Activated CD8-positive, alpha-beta T cell treated with anti-CD3 and anti-CD28 coated beads, Interleukin-2, amount 10 ng/mL, durations not matched to agents 7 days and 5 days (primary cell): ENCODE measurements at regions not wholly inside any gene's neighbourhood (a gene's known extent, or its start where the extent isn't known, plus 50 kb on each side); places are given as distances from the start of the nearest gene placed in this dataset.

Source experiments
- ATAC-seq: fragments of 150-1000 bp; cut with Tn5 transposase; one replicate; pipeline ENCODE4 v1.10.0; 2021; ENCODE audit warnings: moderate library complexity
- CTCF ChIA-PET: fragments of 350-600 bp; sonication (Branson Sonifier 250); formaldehyde crosslinking; loops from one replicate; lab custom pipeline; 2021; ENCODE audit warnings: antibody characterized with exemption; lab: Charles Lee
- POLR2A ChIA-PET: fragments of 350-600 bp; sonication (Branson Sonifier 250); formaldehyde crosslinking; loops from one replicate; lab custom pipeline; 2021; ENCODE audit warnings: antibody characterized with exemption; lab: Charles Lee
- DNase-seq: peaks from one replicate; pipeline ENCODE4 v3.0.0-alpha.2; 2020
- H3K27ac Mint-ChIP-seq: one replicate; pipeline ENCODE4 v1.8.0; 2021; ENCODE audit warnings: mild to moderate bottlenecking, mixed read lengths
- H3K27me3 Mint-ChIP-seq: one replicate; pipeline ENCODE4 v1.8.0; 2021; ENCODE audit warnings: low read depth, mixed read lengths
- H3K36me3 Mint-ChIP-seq: one replicate; pipeline ENCODE4 v1.8.0; 2021; ENCODE audit warnings: low read depth, mixed read lengths
- H3K4me1 Mint-ChIP-seq: one replicate; pipeline ENCODE4 v1.8.0; 2021; ENCODE audit warnings: low read depth, mixed read lengths
- H3K4me3 Mint-ChIP-seq: one replicate; pipeline ENCODE4 v1.8.0; 2021; ENCODE audit warnings: mild to moderate bottlenecking, mixed read lengths
- H3K9me3 Mint-ChIP-seq: one replicate; pipeline ENCODE4 v1.8.0; 2022; ENCODE audit warnings: mixed read lengths; ENCODE audit not compliant: insufficient read depth

DNA sequence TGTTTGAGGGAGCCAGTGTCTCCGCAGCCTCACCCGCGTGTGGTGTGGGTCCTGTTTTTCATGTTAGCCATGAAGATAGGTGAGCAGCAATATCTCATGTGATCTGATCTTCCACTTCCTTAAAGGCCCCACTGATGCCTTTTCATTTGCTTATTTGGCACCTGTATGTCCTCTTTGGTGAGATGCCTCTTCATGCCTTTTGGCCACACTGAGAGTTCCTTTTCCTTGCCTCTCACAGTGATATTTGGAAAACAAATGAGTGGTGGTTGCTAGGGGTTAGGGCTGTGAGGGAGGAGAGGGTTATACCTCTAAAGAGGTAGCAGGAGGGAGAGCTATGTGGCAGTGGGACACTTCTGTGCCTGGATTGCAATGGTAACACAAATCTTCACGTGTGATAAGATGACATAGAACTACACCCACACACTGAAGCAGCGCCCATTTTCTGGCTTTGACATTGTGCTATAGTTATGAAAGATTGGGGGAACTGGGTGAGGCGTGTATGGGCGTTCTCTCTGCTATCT is 90.4 kb upstream of the TNS3 start:
- CTCF ChIA-PET: no interaction called here
- POLR2A ChIA-PET: interaction anchor here (1.0 kb wide), 1 partner anchor 10 kb away, joined by 3 read pairs; no protein-coding TSS in a partner anchor
- H3K4me1 Mint-ChIP-seq: no peaks in the 10 kb centered on the region
- H3K4me3 Mint-ChIP-seq: no peak overlapping the region
- H3K36me3 Mint-ChIP-seq: no peaks in the 10 kb centered on the region
- DNase-seq: no peak
- no peaks in the 10 kb centered on the region for H3K27me3 Mint-ChIP-seq
- no peak for ATAC-seq
- no peaks in the 10 kb centered on the region for H3K9me3 Mint-ChIP-seq
- H3K27ac Mint-ChIP-seq: no peak overlapping the region

GRCh38 chr7:47671358-47671757 is 89.4 kb upstream of the TNS3 start:
- Mint-ChIP-seq H3K4me1 (no peaks in the 10 kb centered on the region), H3K9me3 (no peaks in the 10 kb centered on the region), H3K27ac (no peak overlapping the region), H3K27me3 (no peaks in the 10 kb centered on the region), H3K36me3 (no peaks in the 10 kb centered on the region), H3K4me3 (no peak overlapping the region)
- no peak for ATAC-seq
- ChIA-PET POLR2A (interaction anchor here (0.5 kb wide), 1 partner anchor 411 kb away, joined by 3 read pairs; no protein-coding TSS in a partner anchor), CTCF (no interaction called here)
- no peak for DNase-seq

DNA sequence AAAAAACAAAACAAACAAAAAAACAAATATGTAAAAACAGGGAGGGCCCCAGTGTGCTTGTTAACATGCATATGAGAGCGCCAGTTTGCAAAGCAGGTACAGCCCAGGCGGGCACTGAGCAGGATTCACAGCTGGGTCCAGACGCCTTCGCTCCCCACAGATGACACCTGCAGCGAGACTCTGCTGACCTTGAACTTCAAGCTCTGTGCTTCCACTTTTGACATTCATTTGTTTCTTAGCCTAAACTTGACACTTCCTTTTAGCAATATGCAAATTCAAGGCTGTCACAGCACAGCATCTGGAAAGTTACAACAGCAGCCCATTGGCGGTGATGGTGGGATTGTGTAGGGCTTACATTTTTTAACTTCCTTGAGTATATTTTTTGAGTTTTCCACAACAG is 88.8 kb upstream of the TNS3 start:
- DNase-seq (no peak), ATAC-seq (no peak)
- Mint-ChIP-seq H3K36me3 (no peaks in the 10 kb centered on the region), H3K4me1 (no peaks in the 10 kb centered on the region), H3K4me3 (no peak overlapping the region), H3K27ac (no peak overlapping the region), H3K27me3 (no peaks in the 10 kb centered on the region), H3K9me3 (no peaks in the 10 kb centered on the region)
- POLR2A ChIA-PET: no interaction called here
- CTCF ChIA-PET: no interaction called here

DNA sequence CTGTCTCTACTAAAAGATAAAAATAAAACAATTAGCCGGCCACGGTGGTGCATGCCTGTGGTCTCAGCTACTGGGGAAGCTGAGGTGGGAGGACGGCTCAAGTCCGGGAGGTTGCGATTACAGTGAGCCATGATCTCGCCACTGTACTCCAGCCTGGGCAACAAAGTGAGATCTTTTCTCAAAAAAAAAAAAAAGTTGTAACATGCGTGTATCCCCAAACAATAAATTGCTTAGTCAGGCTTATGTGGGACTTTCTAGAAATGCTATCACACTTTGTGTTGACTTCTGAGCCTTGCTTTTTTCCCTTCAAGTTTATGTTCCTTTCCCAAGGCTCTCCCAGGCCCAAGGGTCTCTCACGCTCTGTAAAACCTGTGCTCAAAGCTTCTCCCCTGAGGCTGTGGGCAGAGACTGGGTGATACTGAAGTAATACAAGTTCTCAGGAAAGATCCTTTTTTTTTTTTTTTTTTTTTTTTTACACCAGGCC is 88.0 kb upstream of the TNS3 start:
- H3K4me1 Mint-ChIP-seq: no peaks in the 10 kb centered on the region
- no peak overlapping the region for H3K4me3 Mint-ChIP-seq
- ChIA-PET CTCF (no interaction called here), POLR2A (interaction anchor here (0.6 kb wide), 1 partner anchor 103 kb away, joined by 3 read pairs; no protein-coding TSS in a partner anchor)
- no peak overlapping the region for H3K27ac Mint-ChIP-seq
- H3K9me3 Mint-ChIP-seq: no peaks in the 10 kb centered on the region
- no peaks in the 10 kb centered on the region for H3K27me3 Mint-ChIP-seq
- ATAC-seq (no peak), DNase-seq (no peak)
- H3K36me3 Mint-ChIP-seq: no peaks in the 10 kb centered on the region

DNA sequence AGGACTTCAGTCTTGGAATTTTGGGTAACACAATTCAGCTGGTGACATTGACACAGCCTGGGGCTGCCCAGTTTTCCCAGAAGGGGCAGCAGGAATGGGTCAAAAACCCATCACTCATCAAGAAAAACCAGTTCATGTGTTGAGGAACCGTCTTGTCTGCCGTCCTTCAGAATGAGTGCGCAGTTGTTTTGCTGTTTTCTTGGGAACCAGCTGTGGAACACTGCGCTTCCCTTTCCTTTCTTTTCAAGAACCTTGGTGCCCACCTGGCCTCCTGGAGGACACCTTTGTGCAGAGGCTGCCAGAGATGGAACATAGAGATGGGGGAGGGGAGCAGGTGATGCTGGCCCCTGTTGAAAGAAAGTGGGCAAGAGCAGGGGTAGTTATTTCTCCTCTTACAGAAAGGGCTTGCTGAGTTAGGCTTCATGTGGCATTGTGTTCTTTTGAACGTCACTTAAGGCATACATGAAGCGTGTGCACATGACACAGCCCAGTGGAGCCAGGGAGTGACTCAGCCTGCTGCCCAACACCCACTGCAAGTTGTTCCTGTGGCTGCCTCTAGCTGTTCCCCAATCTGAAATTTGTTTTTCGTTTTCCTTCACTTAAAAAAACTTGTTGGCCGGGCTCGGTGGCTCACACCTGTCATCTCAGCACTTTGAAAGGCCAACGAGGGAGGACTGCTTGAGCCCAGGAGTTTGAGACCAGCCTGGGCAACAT is 87.4 kb upstream of the TNS3 start:
- ChIA-PET CTCF (no interaction called here), POLR2A (interaction anchor here (0.6 kb wide), 1 partner anchor 103 kb away, joined by 3 read pairs; no protein-coding TSS in a partner anchor)
- H3K9me3 Mint-ChIP-seq: no peaks in the 10 kb centered on the region
- no peaks in the 10 kb centered on the region for H3K27me3 Mint-ChIP-seq
- ATAC-seq: no peak
- DNase-seq: no peak
- no peak overlapping the region for H3K4me3 Mint-ChIP-seq
- no peaks in the 10 kb centered on the region for H3K36me3 Mint-ChIP-seq
- no peaks in the 10 kb centered on the region for H3K4me1 Mint-ChIP-seq
- H3K27ac Mint-ChIP-seq: no peak overlapping the region

GRCh38 chr7:47666164-47666862 is 84.4 kb upstream of the TNS3 start:
- Mint-ChIP-seq H3K9me3 (no peaks in the 10 kb centered on the region), H3K4me1 (no peaks in the 10 kb centered on the region), H3K4me3 (no peak overlapping the region), H3K27ac (no peak overlapping the region), H3K36me3 (no peaks in the 10 kb centered on the region), H3K27me3 (no peaks in the 10 kb centered on the region)
- ChIA-PET POLR2A (no interaction called here), CTCF (no interaction called here)
- DNase-seq (no peak), ATAC-seq (no peak)

GRCh38 chr7:47664650-47665195 is 82.8 kb upstream of the TNS3 start:
- no peaks in the 10 kb centered on the region for H3K27me3 Mint-ChIP-seq
- ChIA-PET CTCF (no interaction called here), POLR2A (no interaction called here)
- H3K4me3 Mint-ChIP-seq: no peak overlapping the region
- no peaks in the 10 kb centered on the region for H3K4me1 Mint-ChIP-seq
- H3K9me3 Mint-ChIP-seq: no peaks in the 10 kb centered on the region
- ATAC-seq (no peak), DNase-seq (no peak)
- H3K27ac Mint-ChIP-seq: no peak overlapping the region
- no peaks in the 10 kb centered on the region for H3K36me3 Mint-ChIP-seq

GRCh38 chr7:47663851-47664250 is 81.9 kb upstream of the TNS3 start:
- DNase-seq (no peak), ATAC-seq (no peak)
- ChIA-PET POLR2A (no interaction called here), CTCF (no interaction called here)
- Mint-ChIP-seq H3K27me3 (no peaks in the 10 kb centered on the region), H3K36me3 (no peaks in the 10 kb centered on the region), H3K4me1 (no peaks in the 10 kb centered on the region), H3K27ac (no peak overlapping the region), H3K9me3 (no peaks in the 10 kb centered on the region), H3K4me3 (no peak overlapping the region)

GRCh38 chr7:47663213-47663612 is 81.3 kb upstream of the TNS3 start:
- POLR2A ChIA-PET: interaction anchor here (1.0 kb wide), 1 partner anchor 10 kb away, joined by 3 read pairs; no protein-coding TSS in a partner anchor
- H3K27ac Mint-ChIP-seq: no peak overlapping the region
- H3K4me1 Mint-ChIP-seq: no peaks in the 10 kb centered on the region
- no peak for ATAC-seq
- no peaks in the 10 kb centered on the region for H3K27me3 Mint-ChIP-seq
- no peak for DNase-seq
- H3K9me3 Mint-ChIP-seq: no peaks in the 10 kb centered on the region
- no peaks in the 10 kb centered on the region for H3K36me3 Mint-ChIP-seq
- H3K4me3 Mint-ChIP-seq: no peak overlapping the region
- CTCF ChIA-PET: no interaction called here

GRCh38 chr7:47661051-47661714 is 79.3 kb upstream of the TNS3 start:
- no peaks in the 10 kb centered on the region for H3K36me3 Mint-ChIP-seq
- H3K27ac Mint-ChIP-seq: peak overlapping the region; percentile 29
- no peaks in the 10 kb centered on the region for H3K27me3 Mint-ChIP-seq
- H3K4me1 Mint-ChIP-seq: no peaks in the 10 kb centered on the region
- ChIA-PET CTCF (no interaction called here), POLR2A (no interaction called here)
- H3K9me3 Mint-ChIP-seq: no peaks in the 10 kb centered on the region
- H3K4me3 Mint-ChIP-seq: no peak overlapping the region
- no peak for ATAC-seq
- DNase-seq: no peak

- no peak for DNase-seq
- no peak overlapping the region for H3K4me3 Mint-ChIP-seq
- no peaks in the 10 kb centered on the region for H3K27me3 Mint-ChIP-seq
- ChIA-PET CTCF (no interaction called here), POLR2A (no interaction called here)
- no peaks in the 10 kb centered on the region for H3K4me1 Mint-ChIP-seq
- no peaks in the 10 kb centered on the region for H3K36me3 Mint-ChIP-seq
- H3K27ac Mint-ChIP-seq: no peak overlapping the region
- no peak for ATAC-seq
- H3K9me3 Mint-ChIP-seq: no peaks in the 10 kb centered on the region
Measured at GRCh38 chr7:47659664-47660462, 78.0 kb upstream of the TNS3 start.
